Dedifferentiated amniotic fluid mesenchymal stem cell (primary cell): ENCODE measurements at regions not wholly inside any gene's neighbourhood (a gene's known extent, or its start where the extent isn't known, plus 50 kb on each side); places are given as distances from the start of the nearest gene placed in this dataset.

Source experiments
- DNase-seq: peaks from one replicate; pipeline ENCODE4 v3.0.0-alpha.2; 2016; ENCODE audit errors: extremely low spot score

- no peak for DNase-seq
Observed at GRCh38 chr9:110056062-110056461, 151.9 kb downstream of the C9orf152 start.

GRCh38 chr9:110058304-110058953 lies 149.5 kb downstream of the C9orf152 start:
- DNase-seq = no peak

- DNase-seq = no peak
Observed at GRCh38 chr9:110059461-110059860, 148.5 kb downstream of the C9orf152 start.

- no peak for DNase-seq
Observed at GRCh38 chr9:110064803-110065202, 143.2 kb downstream of the C9orf152 start.

GRCh38 chr9:110065532-110065931 lies 142.4 kb downstream of the C9orf152 start:
- no peak for DNase-seq

GRCh38 chr9:110066929-110067716 lies 140.8 kb downstream of the C9orf152 start:
- no peak for DNase-seq

GRCh38 chr9:110068212-110068611 lies 139.7 kb downstream of the C9orf152 start:
- no peak for DNase-seq

- DNase-seq = peak; percentile 90
Observed at GRCh38 chr9:110069326-110070248, 138.4 kb downstream of the C9orf152 start.

GRCh38 chr9:110072597-110073355 lies 135.2 kb downstream of the C9orf152 start:
- no peak for DNase-seq

GRCh38 chr9:110073356-110073905 lies 134.5 kb downstream of the C9orf152 start:
- DNase-seq = no peak

- DNase-seq = no peak
Observed at GRCh38 chr9:110076894-110077725, 130.8 kb downstream of the C9orf152 start.

GRCh38 chr9:110077925-110078324 lies 130.0 kb downstream of the C9orf152 start:
- no peak for DNase-seq

- no peak for DNase-seq
Observed at GRCh38 chr9:110078604-110079003, 129.4 kb downstream of the C9orf152 start.

- DNase-seq = peak; percentile 59
Observed at GRCh38 chr9:110081395-110081794, 126.6 kb downstream of the C9orf152 start.

- no peak for DNase-seq
Observed at GRCh38 chr9:110083866-110084265, 124.1 kb downstream of the C9orf152 start.

- no peak for DNase-seq
Observed at GRCh38 chr9:110086537-110086936, 121.4 kb downstream of the C9orf152 start.

GRCh38 chr9:110087605-110088004 lies 120.4 kb downstream of the C9orf152 start:
- DNase-seq = no peak

GRCh38 chr9:110088099-110088498 lies 119.9 kb downstream of the C9orf152 start:
- no peak for DNase-seq

- DNase-seq = no peak
Observed at GRCh38 chr9:110089681-110090370, 118.1 kb downstream of the C9orf152 start.

- no peak for DNase-seq
Observed at GRCh38 chr9:110092792-110093191, 115.2 kb downstream of the C9orf152 start.
